ENCODE measurements at regions not wholly inside any gene's neighbourhood (a gene's known extent, or its start where the extent isn't known, plus 50 kb on each side); places are given as distances from the start of the nearest gene placed in this dataset.

- dilution Hi-C loops (cut with HindIII; ENCODE audit: low sequenced_read_pairs, unreplicated experiment), result no loop called here
Observed at GRCh38 chr2:78775291-78775690, 250.2 kb upstream of the REG3G start.

More at GRCh38 chr2:78775291-78775690, 250.2 kb upstream of the REG3G start:
- no CpG with 5 or more reads among the region's 4 CpGs for WGBS, 2 experiments (ENCODE audit: extremely low coverage in 2 of 2, insufficient read length in 1 of 2)
- Histone ChIP-seq H2BK20ac (ENCODE audit: low read depth, low read length) (no peak overlapping the region), H3K4me2 (ENCODE audit: low read depth, low read length) (no peak overlapping the region), H2AFZ (replicated peaks; ENCODE audit: low read length, poor library complexity) (no peak overlapping the region), H2BK120ac (ENCODE audit: low read depth, low read length) (no peak overlapping the region), H3K23ac (ENCODE audit: low read depth, low read length) (no peak overlapping the region), H3K9me1 (ENCODE audit: insufficient read depth, low read length) (no peaks in the 10 kb centered on the region), H3K18ac (ENCODE audit: low read depth, low read length) (no peak overlapping the region), H2BK15ac (ENCODE audit: low read depth, low read length) (no peak overlapping the region), H2AK9ac (replicated peaks; ENCODE audit: low read depth, low read length, poor library complexity) (no peak overlapping the region), H3K36me3 (ENCODE audit: control insufficient read depth, insufficient read depth, low read length) (no peaks in the 10 kb centered on the region), H3K79me1 (ENCODE audit: low read depth in 1 of 2, low read length in 2 of 2) (no peaks in the 10 kb centered on the region), H2BK5ac (ENCODE audit: low read depth, low read length, poor library complexity, severe bottlenecking) (no peak overlapping the region), H4K91ac (ENCODE audit: insufficient read depth, low read depth, low read length) (no peak overlapping the region), H3K9me3 (ENCODE audit: control insufficient read depth, insufficient read depth, low read length) (peaks cover 2% of the 10 kb centered on the region), H2AK5ac (ENCODE audit: low read depth, low read length) (no peak overlapping the region), H3K4me1 (ENCODE audit: control insufficient read depth, insufficient read depth, low read length) (no peaks in the 10 kb centered on the region), H3K56ac (ENCODE audit: extremely low read depth, insufficient read depth, low read length) (no peak overlapping the region), H3K27ac (ENCODE audit: insufficient read depth, low read length) (no peak overlapping the region), H4K5ac (ENCODE audit: low read depth, low read length) (no peak overlapping the region), H4K20me1 (ENCODE audit: insufficient read depth, low read length) (no peaks in the 10 kb centered on the region), H3K27me3 (ENCODE audit: control insufficient read depth, insufficient read depth, low read length) (no peaks in the 10 kb centered on the region), H3K9ac (ENCODE audit: low read depth, low read length) (no peak overlapping the region), H4K8ac (ENCODE audit: low read depth in 2 of 2, low read length in 2 of 2) (no peak overlapping the region), H3K4ac (ENCODE audit: low read depth, low read length) (no peak overlapping the region), H3K4me3 (ENCODE audit: insufficient read depth, low read depth, low read length) (no peak overlapping the region), H3K14ac (replicated peaks; ENCODE audit: low read depth, low read length) (no peak overlapping the region)
- CTCF ChIA-PET, result no interaction called here
- BruUV-seq (replicated peaks), result no TSS peak
- in situ Hi-C loops (cut with MboI; ENCODE audit: low sequenced_read_pairs) (no loop called here), intact Hi-C loops (cut with micrococcal nuclease) (no loop called here)
- no peak for ATAC-seq (ENCODE audit: low read depth)
- DNase-seq, result no peak
- POLR2A ChIA-PET (ENCODE audit: unreplicated experiment), result no interaction called here
- TF ChIP-seq RFX5 (IDR thresholded peaks at IDR 0.05; ENCODE audit: low read depth, low read length) (no peak), MXI1 (IDR thresholded peaks at IDR 0.05; ENCODE audit: borderline replicate concordance, low read depth, low read length) (no peak), MAFK (IDR thresholded peaks at IDR 0.05; ENCODE audit: low read depth, low read length) (no peak), FOS (IDR thresholded peaks at IDR 0.05; ENCODE audit: low read depth, low read length) (no peak)

Measured in IMR-90 (cell line).